ENCODE measurements at regions not wholly inside any gene's neighbourhood (a gene's known extent, or its start where the extent isn't known, plus 50 kb on each side); places are given as distances from the start of the nearest gene placed in this dataset.
"Not testable (repeated sequence)": the region's sequence is repeated elsewhere in the genome, so short reads cannot be mapped to it uniquely, and the experiment has no call there.

DNA sequence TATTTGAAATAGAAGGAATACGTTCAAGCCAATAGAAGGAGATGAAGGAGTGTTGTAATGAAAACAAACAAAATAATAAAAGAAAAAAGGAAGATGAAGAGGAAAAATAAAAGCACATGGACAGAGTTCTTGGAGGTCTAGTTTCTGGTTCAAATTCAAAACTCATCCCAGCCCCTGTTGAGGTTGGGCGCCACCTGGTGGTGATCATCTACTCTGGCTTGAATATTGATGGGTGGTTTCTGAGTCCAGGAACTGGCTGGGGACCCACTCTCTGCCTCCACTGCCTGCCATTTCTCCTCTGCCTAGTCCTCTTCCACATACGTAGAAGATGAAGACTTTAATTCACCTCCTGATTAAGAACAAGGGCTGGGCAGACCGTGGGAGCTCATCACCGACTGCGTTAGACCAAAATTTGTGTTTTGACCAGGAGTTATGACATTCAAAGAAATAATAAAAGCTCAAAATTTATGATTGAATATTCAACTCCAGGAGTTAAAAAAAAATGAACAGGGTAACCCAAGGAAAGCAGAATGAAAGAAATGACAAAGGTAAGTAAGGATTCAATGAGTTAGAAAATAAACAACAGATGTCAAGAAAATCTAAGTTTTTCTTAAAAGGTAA lies 99.0 kb upstream of the SLC1A3 start:
- Histone ChIP-seq H3K27ac (ENCODE audit: low read depth, low read length) (no peak overlapping the region), H3K9ac (ENCODE audit: low read depth, low read length) (no peak overlapping the region), H3K27me3 (ENCODE audit: insufficient read depth, low read length) (no peaks in the 10 kb centered on the region), H3K36me3 (ENCODE audit: insufficient read depth, low read length) (no peaks in the 10 kb centered on the region), H3K4me1 (ENCODE audit: insufficient read depth, low read length) (no peaks in the 10 kb centered on the region), H3K4me3 (ENCODE audit: low read length) (no peak overlapping the region), H3K9me3 (ENCODE audit: insufficient read depth, low read depth, low read length) (no peaks in the 10 kb centered on the region)
- WGBS, result 58% methylated on average over 6 of the region's 6 CpGs

DNA sequence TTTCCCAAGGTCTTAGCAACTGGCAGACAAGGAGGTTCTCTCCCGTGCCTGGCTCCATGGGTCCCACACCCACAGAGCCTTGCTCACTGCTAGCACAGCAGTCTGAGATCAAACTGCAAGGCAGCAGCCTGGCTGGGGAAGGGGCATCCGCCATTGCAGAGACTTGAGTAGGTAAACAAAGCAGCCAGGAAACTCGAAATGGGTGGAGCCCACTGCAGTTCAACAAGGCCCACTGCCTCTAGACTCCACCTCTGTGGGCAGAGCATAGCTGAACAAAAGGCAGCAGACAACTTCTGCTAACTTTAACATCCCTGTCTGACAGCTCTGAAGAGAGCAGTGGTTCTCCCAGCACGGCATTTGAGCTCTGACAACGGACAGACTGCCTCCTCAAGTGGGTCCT lies 98.1 kb upstream of the SLC1A3 start:
- H3K9ac ChIP-seq (ENCODE audit: low read depth, low read length); H3K27ac ChIP-seq (ENCODE audit: low read depth, low read length); H3K4me3 ChIP-seq (ENCODE audit: low read length); H3K9me3 ChIP-seq (ENCODE audit: insufficient read depth, low read depth, low read length); H3K36me3 ChIP-seq (ENCODE audit: insufficient read depth, low read length); H3K27me3 ChIP-seq (ENCODE audit: insufficient read depth, low read length); H3K4me1 ChIP-seq (ENCODE audit: insufficient read depth, low read length): not testable (repeated sequence)
- WGBS, result 88% methylated on average over 5 of the region's 5 CpGs

DNA sequence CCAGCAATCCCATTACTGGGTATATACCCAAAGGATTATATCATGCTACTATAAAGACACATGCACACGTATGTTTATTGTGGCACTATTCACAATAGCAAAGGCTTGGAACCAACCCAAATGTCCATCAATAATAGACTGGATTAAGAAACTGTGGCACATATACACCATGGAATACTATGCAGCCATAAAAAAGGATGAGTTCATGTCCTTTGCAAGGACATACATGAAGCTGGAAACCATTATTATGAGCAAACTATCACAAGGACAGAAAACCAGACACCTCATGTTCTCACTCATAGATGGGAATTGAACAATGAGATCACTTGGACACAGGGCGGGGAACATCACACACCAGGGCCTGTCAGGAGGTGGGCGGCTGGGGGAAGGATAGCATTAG lies 92.8 kb upstream of the SLC1A3 start:
- 94% methylated on average over 3 of the region's 3 CpGs for WGBS
- not testable (repeated sequence) for H3K36me3 ChIP-seq (ENCODE audit: insufficient read depth, low read length); H3K27me3 ChIP-seq (ENCODE audit: insufficient read depth, low read length); H3K4me1 ChIP-seq (ENCODE audit: insufficient read depth, low read length); H3K27ac ChIP-seq (ENCODE audit: low read depth, low read length); H3K9ac ChIP-seq (ENCODE audit: low read depth, low read length); H3K4me3 ChIP-seq (ENCODE audit: low read length); H3K9me3 ChIP-seq (ENCODE audit: insufficient read depth, low read depth, low read length)

DNA sequence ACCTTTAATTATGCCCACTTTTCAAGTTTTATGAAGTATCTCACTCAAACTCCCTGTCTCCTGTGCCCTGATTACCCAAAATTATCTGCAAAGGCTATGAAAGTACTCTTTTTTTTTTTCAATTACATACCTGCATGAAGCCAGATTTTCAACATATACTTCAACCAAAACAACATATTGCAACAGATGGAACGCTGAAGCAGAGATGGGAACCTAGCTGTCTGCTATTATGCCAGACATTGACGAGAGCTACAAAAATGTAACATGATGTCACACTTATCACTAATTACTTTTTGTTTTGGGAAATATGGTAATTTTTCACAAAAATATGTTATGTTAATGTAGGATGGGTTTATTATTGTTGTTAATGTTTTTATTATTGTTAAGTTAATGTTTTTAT lies 86.5 kb upstream of the SLC1A3 start:
- H3K4me3 ChIP-seq (ENCODE audit: low read length), result no peak overlapping the region
- H3K27me3 ChIP-seq (ENCODE audit: insufficient read depth, low read length), result no peaks in the 10 kb centered on the region
- WGBS, result 100% methylated on average over 2 of the region's 2 CpGs
- no peak overlapping the region for H3K9ac ChIP-seq (ENCODE audit: low read depth, low read length)
- H3K9me3 ChIP-seq (ENCODE audit: insufficient read depth, low read depth, low read length), result no peaks in the 10 kb centered on the region
- no peaks in the 10 kb centered on the region for H3K4me1 ChIP-seq (ENCODE audit: insufficient read depth, low read length)
- H3K27ac ChIP-seq (ENCODE audit: low read depth, low read length), result no peak overlapping the region
- H3K36me3 ChIP-seq (ENCODE audit: insufficient read depth, low read length), result no peaks in the 10 kb centered on the region

DNA sequence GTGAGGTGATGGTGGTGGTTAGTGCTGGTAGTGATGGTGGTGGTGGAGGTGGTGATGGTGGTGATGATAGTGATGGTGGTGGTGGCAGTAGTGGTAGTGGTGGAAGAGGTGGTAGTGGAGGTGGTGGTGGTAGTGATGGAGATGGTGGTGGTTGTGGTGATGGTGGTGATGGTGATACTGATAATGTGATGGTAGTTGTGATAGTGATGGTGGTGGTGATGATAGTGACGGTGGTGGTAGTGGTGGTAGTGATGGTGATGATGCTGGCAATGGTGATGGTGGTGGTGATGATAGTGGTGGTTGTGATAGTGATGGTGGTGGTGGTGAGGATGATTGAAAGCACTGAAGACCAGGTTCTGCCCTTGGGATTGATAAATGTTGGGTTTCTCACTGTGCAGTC lies 85.2 kb upstream of the SLC1A3 start:
- H3K9me3 ChIP-seq (ENCODE audit: insufficient read depth, low read depth, low read length), result no peaks in the 10 kb centered on the region
- H3K4me3 ChIP-seq (ENCODE audit: low read length), result no peak overlapping the region
- H3K27ac ChIP-seq (ENCODE audit: low read depth, low read length), result no peak overlapping the region
- no peak overlapping the region for H3K9ac ChIP-seq (ENCODE audit: low read depth, low read length)
- no peaks in the 10 kb centered on the region for H3K4me1 ChIP-seq (ENCODE audit: insufficient read depth, low read length)
- no peaks in the 10 kb centered on the region for H3K27me3 ChIP-seq (ENCODE audit: insufficient read depth, low read length)
- no peaks in the 10 kb centered on the region for H3K36me3 ChIP-seq (ENCODE audit: insufficient read depth, low read length)
- 95% methylated on average over 1 of the region's 1 CpG for WGBS

DNA sequence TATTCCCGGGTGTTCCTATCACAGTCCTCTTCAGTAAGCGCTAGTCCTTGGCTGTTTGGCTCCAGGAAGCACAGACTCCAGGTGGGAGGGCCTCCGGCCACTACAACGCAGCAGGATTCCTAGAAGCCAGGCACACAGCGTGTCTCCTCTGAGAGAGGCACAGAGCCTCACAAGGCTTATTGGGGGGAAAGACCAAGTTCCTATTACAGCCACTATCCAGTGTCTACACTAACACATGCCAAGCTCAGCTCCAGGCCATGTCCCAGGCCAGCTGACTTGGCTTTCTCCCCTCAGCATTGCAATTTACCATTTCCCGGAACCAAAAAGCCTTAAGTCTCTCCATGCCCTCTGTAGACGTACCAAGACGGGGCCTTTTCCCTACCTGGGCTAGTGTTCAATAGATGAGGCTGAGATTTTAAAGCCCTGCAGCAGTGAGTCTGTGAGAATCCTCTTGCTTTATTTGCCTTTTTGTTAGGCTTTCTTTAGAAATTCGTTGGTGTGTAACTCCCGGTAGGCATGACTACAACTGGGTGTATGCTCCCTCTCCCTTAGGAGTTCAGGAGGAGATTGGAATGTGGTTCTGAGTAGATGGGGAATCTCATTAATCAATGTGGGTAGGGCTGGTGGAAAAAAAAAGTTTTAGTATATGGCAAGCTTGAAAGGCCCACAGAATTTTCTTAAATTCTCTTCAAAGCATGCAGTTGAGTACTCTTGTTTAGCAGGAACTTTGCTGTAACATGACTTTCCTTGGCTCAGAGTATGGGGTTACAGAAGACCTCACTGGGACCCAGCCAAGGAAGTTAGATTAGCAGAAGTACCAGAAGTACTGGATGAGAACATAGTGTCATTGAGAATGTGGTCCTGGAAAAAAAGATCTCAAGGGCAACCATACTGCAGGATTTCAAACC lies 84.3 kb upstream of the SLC1A3 start:
- 83% methylated on average over 10 of the region's 10 CpGs for WGBS
- H3K9me3 ChIP-seq (ENCODE audit: insufficient read depth, low read depth, low read length), result no peaks in the 10 kb centered on the region
- no peaks in the 10 kb centered on the region for H3K4me1 ChIP-seq (ENCODE audit: insufficient read depth, low read length)
- H3K9ac ChIP-seq (ENCODE audit: low read depth, low read length), result no peak overlapping the region
- H3K36me3 ChIP-seq (ENCODE audit: insufficient read depth, low read length), result no peaks in the 10 kb centered on the region
- no peak overlapping the region for H3K27ac ChIP-seq (ENCODE audit: low read depth, low read length)
- no peaks in the 10 kb centered on the region for H3K27me3 ChIP-seq (ENCODE audit: insufficient read depth, low read length)
- H3K4me3 ChIP-seq (ENCODE audit: low read length), result no peak overlapping the region

DNA sequence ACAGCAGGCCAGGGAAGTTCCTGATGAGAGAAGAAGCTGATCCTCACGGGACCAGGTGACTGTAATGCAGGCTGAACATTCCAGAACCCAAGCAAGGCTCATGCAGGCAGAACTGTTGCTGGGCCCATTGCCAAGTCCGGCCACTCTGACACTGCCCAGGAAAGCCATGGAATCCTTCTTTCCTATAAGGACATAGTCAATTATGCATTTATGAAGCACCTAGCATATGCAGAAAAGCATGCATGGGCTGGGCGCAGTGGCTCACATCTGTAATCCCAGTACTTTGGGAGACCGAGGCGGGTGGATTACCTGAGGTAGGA lies 83.7 kb upstream of the SLC1A3 start:
- H3K27me3 ChIP-seq (ENCODE audit: insufficient read depth, low read length), result no peaks in the 10 kb centered on the region
- H3K9me3 ChIP-seq (ENCODE audit: insufficient read depth, low read depth, low read length), result no peaks in the 10 kb centered on the region
- no peak overlapping the region for H3K27ac ChIP-seq (ENCODE audit: low read depth, low read length)
- WGBS, result 94% methylated on average over 5 of the region's 5 CpGs
- no peaks in the 10 kb centered on the region for H3K36me3 ChIP-seq (ENCODE audit: insufficient read depth, low read length)
- H3K9ac ChIP-seq (ENCODE audit: low read depth, low read length), result no peak overlapping the region
- H3K4me3 ChIP-seq (ENCODE audit: low read length), result no peak overlapping the region
- H3K4me1 ChIP-seq (ENCODE audit: insufficient read depth, low read length), result no peaks in the 10 kb centered on the region

DNA sequence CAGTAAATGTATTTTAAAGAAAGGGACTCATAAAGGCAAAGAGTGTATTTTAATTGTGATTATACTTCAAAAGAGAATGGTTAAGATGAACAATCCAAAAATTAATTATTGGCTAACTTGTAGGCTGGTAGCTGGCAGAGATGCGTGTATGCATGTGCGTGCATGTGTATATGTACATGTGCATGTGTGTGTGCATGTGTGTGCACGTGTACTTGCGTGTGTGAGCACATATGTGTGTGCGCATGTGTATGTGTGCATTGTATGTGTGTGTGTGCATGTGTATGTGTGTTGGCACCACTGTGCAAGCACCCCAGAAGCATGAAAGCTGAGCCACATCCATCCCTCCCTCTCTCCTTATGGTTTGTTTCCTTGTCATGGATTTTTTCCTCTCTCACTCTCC lies 83.0 kb upstream of the SLC1A3 start:
- H3K27me3 ChIP-seq (ENCODE audit: insufficient read depth, low read length), result no peaks in the 10 kb centered on the region
- WGBS, result 91% methylated on average over 5 of the region's 5 CpGs
- H3K9ac ChIP-seq (ENCODE audit: low read depth, low read length), result no peak overlapping the region
- no peaks in the 10 kb centered on the region for H3K36me3 ChIP-seq (ENCODE audit: insufficient read depth, low read length)
- no peak overlapping the region for H3K27ac ChIP-seq (ENCODE audit: low read depth, low read length)
- no peaks in the 10 kb centered on the region for H3K4me1 ChIP-seq (ENCODE audit: insufficient read depth, low read length)
- H3K9me3 ChIP-seq (ENCODE audit: insufficient read depth, low read depth, low read length), result no peaks in the 10 kb centered on the region
- H3K4me3 ChIP-seq (ENCODE audit: low read length), result no peak overlapping the region

DNA sequence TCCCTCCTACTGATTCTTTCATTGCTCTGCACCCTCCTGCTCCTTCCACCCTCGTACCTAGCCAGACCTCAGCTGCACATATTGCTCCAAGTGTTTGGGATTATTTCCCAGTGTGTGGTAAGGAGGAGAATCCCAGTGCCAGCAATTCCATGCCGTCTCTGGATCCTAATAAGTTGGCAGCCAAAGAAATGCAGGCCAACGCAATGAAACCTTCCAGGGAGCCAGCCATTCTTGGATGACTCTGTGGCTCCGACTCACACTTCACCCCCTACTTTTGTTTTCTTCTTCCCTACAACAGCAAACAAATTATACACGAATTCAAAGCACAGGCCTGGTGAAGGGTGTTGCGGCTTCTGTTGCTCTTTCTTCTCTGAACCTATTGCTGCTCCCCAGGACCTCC lies 82.5 kb upstream of the SLC1A3 start:
- H3K9ac ChIP-seq (ENCODE audit: low read depth, low read length), result no peak overlapping the region
- H3K36me3 ChIP-seq (ENCODE audit: insufficient read depth, low read length), result no peaks in the 10 kb centered on the region
- H3K27ac ChIP-seq (ENCODE audit: low read depth, low read length), result no peak overlapping the region
- no peaks in the 10 kb centered on the region for H3K4me1 ChIP-seq (ENCODE audit: insufficient read depth, low read length)
- 88% methylated on average over 6 of the region's 6 CpGs for WGBS
- no peak overlapping the region for H3K4me3 ChIP-seq (ENCODE audit: low read length)
- H3K9me3 ChIP-seq (ENCODE audit: insufficient read depth, low read depth, low read length), result no peaks in the 10 kb centered on the region
- no peaks in the 10 kb centered on the region for H3K27me3 ChIP-seq (ENCODE audit: insufficient read depth, low read length)

DNA sequence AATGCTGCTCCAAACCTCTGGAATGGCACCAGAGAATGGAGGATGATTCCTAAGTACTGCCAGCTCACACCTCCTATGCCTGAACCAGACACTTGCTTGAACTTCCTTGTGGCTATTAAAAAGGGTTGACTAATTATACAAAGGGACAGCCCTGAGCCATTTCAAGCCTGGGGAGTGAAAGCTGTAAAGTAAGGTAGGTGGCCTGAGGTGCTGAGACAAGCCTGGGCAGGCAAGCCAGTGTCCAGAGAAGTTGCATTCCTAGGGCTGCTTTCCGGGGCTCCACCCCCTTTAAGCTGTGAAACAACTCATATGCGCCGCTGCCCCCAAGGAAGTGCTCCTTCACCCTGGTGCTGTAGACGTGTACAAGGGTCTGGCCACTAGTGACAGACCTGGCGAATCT lies 79.9 kb upstream of the SLC1A3 start:
- Histone ChIP-seq H3K4me1 (ENCODE audit: insufficient read depth, low read length) (no peaks in the 10 kb centered on the region), H3K9ac (ENCODE audit: low read depth, low read length) (no peak overlapping the region), H3K4me3 (ENCODE audit: low read length) (no peak overlapping the region), H3K9me3 (ENCODE audit: insufficient read depth, low read depth, low read length) (no peaks in the 10 kb centered on the region), H3K27me3 (ENCODE audit: insufficient read depth, low read length) (no peaks in the 10 kb centered on the region), H3K36me3 (ENCODE audit: insufficient read depth, low read length) (no peaks in the 10 kb centered on the region), H3K27ac (ENCODE audit: low read depth, low read length) (no peak overlapping the region)
- WGBS, result 95% methylated on average over 5 of the region's 5 CpGs

DNA sequence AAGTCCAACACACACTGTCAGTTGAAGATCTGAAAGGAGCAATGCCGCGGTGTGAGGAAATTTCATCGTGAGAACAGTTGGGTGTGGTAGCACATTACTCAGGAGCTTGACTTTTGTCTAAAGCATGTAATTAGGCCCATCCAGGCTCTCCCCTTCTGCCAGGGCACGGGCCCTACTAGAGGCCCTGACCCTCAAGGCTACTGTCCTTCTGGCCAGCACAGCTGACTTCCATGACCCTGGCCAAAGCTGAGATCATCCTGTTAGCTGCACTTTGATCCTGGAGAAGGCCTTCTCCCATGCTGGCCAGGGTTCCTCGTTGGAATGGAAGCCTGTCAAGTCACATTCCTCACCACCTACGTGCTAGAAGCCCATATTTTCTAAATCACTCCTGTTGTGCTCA lies 77.8 kb upstream of the SLC1A3 start:
- 94% methylated on average over 6 of the region's 6 CpGs for WGBS
- no peak overlapping the region for H3K4me3 ChIP-seq (ENCODE audit: low read length)
- H3K9me3 ChIP-seq (ENCODE audit: insufficient read depth, low read depth, low read length), result no peaks in the 10 kb centered on the region

DNA sequence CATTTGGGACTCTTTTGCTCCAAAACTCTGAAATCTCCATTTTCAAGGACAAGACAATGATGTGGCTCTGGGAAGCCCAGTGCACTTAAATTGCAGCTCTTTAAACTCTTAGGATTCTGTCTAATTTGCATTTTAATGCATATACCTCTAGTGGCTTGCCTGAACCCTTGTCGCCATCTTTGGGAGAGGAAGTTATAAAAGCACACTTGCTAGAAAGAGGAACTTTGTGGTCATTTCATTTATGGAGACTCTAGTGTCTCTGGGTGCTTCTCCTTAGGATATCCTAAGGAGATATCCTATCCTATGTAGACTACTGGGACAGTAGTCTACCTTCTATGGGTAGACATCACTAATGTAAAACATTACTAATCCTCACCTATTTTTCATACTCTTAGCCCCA lies 77.3 kb upstream of the SLC1A3 start:
- Histone ChIP-seq H3K9ac (ENCODE audit: low read depth, low read length) (no peak overlapping the region), H3K36me3 (ENCODE audit: insufficient read depth, low read length) (no peaks in the 10 kb centered on the region), H3K27me3 (ENCODE audit: insufficient read depth, low read length) (no peaks in the 10 kb centered on the region), H3K9me3 (ENCODE audit: insufficient read depth, low read depth, low read length) (no peaks in the 10 kb centered on the region), H3K4me1 (ENCODE audit: insufficient read depth, low read length) (no peaks in the 10 kb centered on the region), H3K4me3 (ENCODE audit: low read length) (no peak overlapping the region), H3K27ac (ENCODE audit: low read depth, low read length) (no peak overlapping the region)
- 83% methylated on average over 1 of the region's 1 CpG for WGBS

More for the DNA sequence above, 77.8 kb upstream of the SLC1A3 start:
- Histone ChIP-seq H3K36me3 (ENCODE audit: insufficient read depth, low read length) (no peaks in the 10 kb centered on the region), H3K27ac (ENCODE audit: low read depth, low read length) (no peak overlapping the region), H3K4me1 (ENCODE audit: insufficient read depth, low read length) (no peaks in the 10 kb centered on the region), H3K27me3 (ENCODE audit: insufficient read depth, low read length) (no peaks in the 10 kb centered on the region), H3K9ac (ENCODE audit: low read depth, low read length) (no peak overlapping the region)

Data from HUES64 (cell line).